ENCODE measurements at regions not wholly inside any gene's neighbourhood (a gene's known extent, or its start where the extent isn't known, plus 50 kb on each side); places are given as distances from the start of the nearest gene placed in this dataset.

DNA sequence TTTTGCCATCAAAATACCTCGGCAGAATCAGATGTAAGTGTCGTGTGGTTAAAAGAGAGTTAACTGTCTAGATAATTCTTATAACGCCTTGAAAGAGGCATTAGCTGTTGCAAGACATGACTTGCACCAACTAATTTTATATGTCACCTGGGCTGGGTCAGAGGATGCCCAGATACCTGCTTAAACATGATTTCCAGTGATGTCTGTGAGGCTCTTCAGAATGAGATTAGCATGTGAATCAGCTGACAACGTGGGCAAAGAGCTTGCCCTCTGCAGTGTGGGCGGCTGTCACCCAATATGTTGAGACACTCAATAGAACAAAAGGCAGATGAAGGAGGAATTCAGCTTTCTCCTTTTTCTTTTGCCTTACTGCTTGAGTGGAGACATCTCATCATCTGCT lies 1180.6 kb downstream of the NLGN4Y start:
- WGBS = no CpG with 5 or more reads among the region's 5 CpGs
- no peak for DNase-seq (ENCODE audit: extremely low spot score)
- Histone ChIP-seq H3K27ac (replicated peaks in 1 of 4) (no peak overlapping the region), H3K4me1 (no peaks in the 10 kb centered on the region), H3K4me3 (no peak overlapping the region), H3K27me3 (no peaks in the 10 kb centered on the region), H3K36me3 (no peaks in the 10 kb centered on the region), H3K9me3 (no peaks in the 10 kb centered on the region)
- TF ChIP-seq POLR2A (IDR thresholded peaks at IDR 0.05; ENCODE audit: low read depth) = no peak
- no peak for TF ChIP-seq POLR2AphosphoS5 (IDR thresholded peaks at IDR 0.05)
- no peak for TF ChIP-seq EP300 (IDR thresholded peaks at IDR 0.05)
- TF ChIP-seq, protein P1, sequence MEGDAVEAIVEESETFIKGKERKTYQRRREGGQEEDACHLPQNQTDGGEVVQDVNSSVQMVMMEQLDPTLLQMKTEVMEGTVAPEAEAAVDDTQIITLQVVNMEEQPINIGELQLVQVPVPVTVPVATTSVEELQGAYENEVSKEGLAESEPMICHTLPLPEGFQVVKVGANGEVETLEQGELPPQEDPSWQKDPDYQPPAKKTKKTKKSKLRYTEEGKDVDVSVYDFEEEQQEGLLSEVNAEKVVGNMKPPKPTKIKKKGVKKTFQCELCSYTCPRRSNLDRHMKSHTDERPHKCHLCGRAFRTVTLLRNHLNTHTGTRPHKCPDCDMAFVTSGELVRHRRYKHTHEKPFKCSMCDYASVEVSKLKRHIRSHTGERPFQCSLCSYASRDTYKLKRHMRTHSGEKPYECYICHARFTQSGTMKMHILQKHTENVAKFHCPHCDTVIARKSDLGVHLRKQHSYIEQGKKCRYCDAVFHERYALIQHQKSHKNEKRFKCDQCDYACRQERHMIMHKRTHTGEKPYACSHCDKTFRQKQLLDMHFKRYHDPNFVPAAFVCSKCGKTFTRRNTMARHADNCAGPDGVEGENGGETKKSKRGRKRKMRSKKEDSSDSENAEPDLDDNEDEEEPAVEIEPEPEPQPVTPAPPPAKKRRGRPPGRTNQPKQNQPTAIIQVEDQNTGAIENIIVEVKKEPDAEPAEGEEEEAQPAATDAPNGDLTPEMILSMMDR (IDR thresholded peaks at IDR 0.05) = no peak
- intact Hi-C loops (cut with DNase I) = no loop called here

DNA sequence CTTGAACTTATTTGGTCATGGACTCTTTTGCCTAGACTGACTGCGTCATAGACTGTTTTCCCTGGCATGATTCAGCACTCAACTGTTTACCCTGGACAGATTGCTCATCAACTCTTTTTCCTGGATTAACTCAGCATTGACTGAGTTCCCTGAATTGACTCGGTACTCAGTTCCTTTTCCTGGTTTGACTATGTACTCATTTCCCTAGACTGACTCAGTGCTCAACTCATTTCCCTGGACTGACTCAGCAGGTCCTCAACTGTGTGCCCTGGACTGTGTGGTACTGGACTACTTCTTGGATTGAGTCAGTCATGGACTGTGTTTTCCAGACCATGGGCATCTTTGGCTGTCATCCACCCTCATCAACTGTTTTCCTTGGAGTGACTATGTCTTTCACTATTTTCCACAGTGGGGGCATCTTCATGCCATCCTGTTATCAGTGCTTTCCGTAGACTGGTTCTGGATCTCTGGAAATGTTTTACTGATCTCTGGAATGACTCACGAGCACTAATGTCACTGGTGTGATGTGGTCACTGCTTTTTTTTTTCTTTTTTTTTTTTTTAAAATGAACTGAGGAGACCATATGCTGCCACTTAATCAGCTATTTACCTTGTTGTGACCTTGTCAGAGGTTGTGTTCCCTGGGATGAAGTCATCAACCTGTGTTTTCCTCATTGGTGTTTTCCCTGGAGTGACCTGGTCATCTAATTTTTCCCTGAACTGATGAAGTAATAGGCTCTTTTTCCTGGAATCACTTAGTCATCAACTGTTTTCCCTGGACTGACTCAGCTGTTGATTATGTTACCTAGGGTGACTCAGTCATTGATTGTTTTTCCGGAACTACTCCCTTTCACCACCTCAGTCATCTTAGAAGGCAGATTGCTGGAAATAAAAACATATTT lies 1225.5 kb downstream of the NLGN4Y start:
- TF ChIP-seq, protein P1 (IDR thresholded peaks at IDR 0.05) = no peak
- TF ChIP-seq POLR2AphosphoS5 (IDR thresholded peaks at IDR 0.05) (no peak), POLR2A (IDR thresholded peaks at IDR 0.05; ENCODE audit: low read depth) (no peak), EP300 (IDR thresholded peaks at IDR 0.05) (no peak)
- intact Hi-C loops (cut with DNase I) = no loop called here
- Histone ChIP-seq H3K4me3 (no peak overlapping the region), H3K9me3 (no peaks in the 10 kb centered on the region), H3K4me1 (no peaks in the 10 kb centered on the region), H3K27me3 (no peaks in the 10 kb centered on the region), H3K36me3 (no peaks in the 10 kb centered on the region), H3K27ac (replicated peaks in 1 of 4) (no peak overlapping the region)
- DNase-seq (ENCODE audit: extremely low spot score) = no peak
- no CpG with 5 or more reads among the region's 5 CpGs for WGBS

DNA sequence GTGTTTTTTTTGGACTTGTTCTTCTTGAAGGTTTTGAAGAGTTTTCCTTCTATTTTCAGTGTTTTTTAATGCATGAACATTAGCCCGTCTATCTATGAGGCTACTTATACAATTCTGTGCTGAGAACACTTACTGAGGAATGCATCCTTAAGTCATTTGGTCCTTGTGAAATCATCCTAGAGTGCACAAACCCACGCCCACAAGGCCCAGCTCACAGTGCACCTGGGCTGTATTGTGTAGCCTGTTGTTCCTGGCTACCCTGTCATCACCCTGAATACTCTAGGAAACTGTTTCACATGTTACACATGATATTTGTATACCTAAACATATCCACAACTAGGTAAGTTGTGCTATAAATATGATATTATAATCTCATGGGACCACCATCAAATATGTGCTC lies 1226.7 kb downstream of the NLGN4Y start:
- no peak overlapping the region for H3K4me3 ChIP-seq
- no CpG with 5 or more reads among the region's 2 CpGs for WGBS
- no peak for DNase-seq (ENCODE audit: extremely low spot score)
- H3K36me3 ChIP-seq = no peaks in the 10 kb centered on the region
- H3K27ac ChIP-seq (replicated peaks in 1 of 4) = no peak overlapping the region
- no peaks in the 10 kb centered on the region for H3K27me3 ChIP-seq
- no peak for TF ChIP-seq POLR2A (IDR thresholded peaks at IDR 0.05; ENCODE audit: low read depth)
- no peak for TF ChIP-seq EP300 (IDR thresholded peaks at IDR 0.05)
- TF ChIP-seq, protein P1 (IDR thresholded peaks at IDR 0.05) = no peak
- TF ChIP-seq POLR2AphosphoS5 (IDR thresholded peaks at IDR 0.05) = no peak
- H3K4me1 ChIP-seq = no peaks in the 10 kb centered on the region
- intact Hi-C loops (cut with DNase I) = no loop called here
- no peaks in the 10 kb centered on the region for H3K9me3 ChIP-seq

DNA sequence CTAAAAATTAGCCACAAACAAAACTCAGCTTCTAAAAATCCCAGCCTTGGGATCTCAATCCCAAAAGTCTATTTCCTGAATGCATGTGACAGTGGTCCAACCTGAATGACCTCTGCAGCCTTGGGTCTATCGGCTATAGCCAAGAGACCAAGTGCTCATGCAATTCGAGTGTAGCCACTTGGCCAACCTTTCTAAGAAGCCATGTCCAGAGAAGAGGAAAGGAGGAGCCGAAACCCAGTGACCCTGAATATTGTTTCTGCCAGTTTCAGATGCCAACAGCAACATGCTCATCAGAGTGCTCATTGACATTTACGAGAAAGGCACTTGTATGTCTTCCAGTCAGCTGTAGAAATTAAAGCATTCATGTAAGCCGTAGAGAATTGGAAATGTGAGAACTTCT lies 1231.9 kb downstream of the NLGN4Y start:
- DNase-seq (ENCODE audit: extremely low spot score) = no peak
- no peaks in the 10 kb centered on the region for H3K27me3 ChIP-seq
- no peaks in the 10 kb centered on the region for H3K9me3 ChIP-seq
- H3K4me1 ChIP-seq = no peaks in the 10 kb centered on the region
- TF ChIP-seq EP300 (IDR thresholded peaks at IDR 0.05) (no peak), POLR2A (IDR thresholded peaks at IDR 0.05; ENCODE audit: low read depth) (no peak)
- no peak overlapping the region for H3K27ac ChIP-seq (replicated peaks in 1 of 4)
- intact Hi-C loops (cut with DNase I) = no loop called here
- no peaks in the 10 kb centered on the region for H3K36me3 ChIP-seq
- WGBS = no CpG with 5 or more reads among the region's 5 CpGs
- H3K4me3 ChIP-seq = no peak overlapping the region

- Histone ChIP-seq H3K9me3 (no peaks in the 10 kb centered on the region), H3K27ac (replicated peaks in 1 of 4) (no peak overlapping the region)
- intact Hi-C loops (cut with DNase I) = no loop called here
Measured at GRCh38 chrY:15773579-15773978, 1249.2 kb downstream of the NLGN4Y start.

More at GRCh38 chrY:15773579-15773978, 1249.2 kb downstream of the NLGN4Y start:
- Histone ChIP-seq H3K27me3 (no peaks in the 10 kb centered on the region), H3K36me3 (no peaks in the 10 kb centered on the region), H3K4me1 (no peaks in the 10 kb centered on the region), H3K4me3 (no peak overlapping the region)
- no peak for TF ChIP-seq EP300 (IDR thresholded peaks at IDR 0.05)
- no peak for TF ChIP-seq POLR2A (IDR thresholded peaks at IDR 0.05; ENCODE audit: low read depth)
- TF ChIP-seq, protein P1 (IDR thresholded peaks at IDR 0.05) = no peak
- no peak for TF ChIP-seq POLR2AphosphoS5 (IDR thresholded peaks at IDR 0.05)
- no peak for DNase-seq (ENCODE audit: extremely low spot score)
- no CpG with 5 or more reads among the region's 3 CpGs for WGBS

Measured in esophagus muscularis mucosa (tissue), 4 donors.